GM23338 (cell line): ENCODE measurements at regions not wholly inside any gene's neighbourhood (a gene's known extent, or its start where the extent isn't known, plus 50 kb on each side); places are given as distances from the start of the nearest gene placed in this dataset.

Experiments used
- ATAC-seq: fragments of 200-7000 bp; cut with Tn5 transposase; 3 replicates; pipeline ENCODE4 v1.9.1; 2020
- DNase-seq: peaks from one replicate; pipeline ENCODE4 v3.0.0-alpha.2; 2015; ENCODE audit warnings: low spot score
- H2AFZ ChIP-seq: fragments of 200-600 bp; sonication (generic); 2 replicates; pipeline ENCODE4 v1.8.0; 2016; ENCODE audit warnings: antibody characterized with exemption, mild to moderate bottlenecking, moderate library complexity
- H3F3A ChIP-seq: fragments of 200-600 bp; sonication (generic); replicated peaks from 2 replicates; pipeline ENCODE4 v1.8.0; 2017; ENCODE audit warnings: antibody characterized with exemption, mixed run types, low read depth
- H3K27ac ChIP-seq: fragments of 200-600 bp; sonication (generic); 2 replicates; pipeline ENCODE4 v1.6.1; 2016; ENCODE audit warnings: low read depth
- H3K27me3 ChIP-seq: fragments of 200-600 bp; sonication (generic); 2 replicates; pipeline ENCODE4 v1.8.0; 2016; ENCODE audit warnings: mild to moderate bottlenecking, mixed run types, moderate library complexity; ENCODE audit not compliant: insufficient read depth
- H3K36me3 ChIP-seq: fragments of 200-600 bp; sonication (generic); 2 replicates; pipeline ENCODE4 v1.8.0; 2016; ENCODE audit warnings: mild to moderate bottlenecking; ENCODE audit not compliant: insufficient read depth
- H3K4me1 ChIP-seq: fragments of 200-600 bp; sonication (generic); 2 replicates; pipeline ENCODE4 v1.8.0; 2016; ENCODE audit warnings: mild to moderate bottlenecking, moderate library complexity; ENCODE audit not compliant: insufficient read depth
- H3K4me2 ChIP-seq: fragments of 200-600 bp; sonication (generic); 2 replicates; pipeline ENCODE4 v1.7.1; 2017; ENCODE audit warnings: mixed run types
- H3K4me3 ChIP-seq: fragments of 200-600 bp; sonication (generic); 2 replicates; pipeline ENCODE4 v1.6.1; 2016; ENCODE audit warnings: mixed run types
- H3K79me2 ChIP-seq: fragments of 200-600 bp; sonication (generic); replicated peaks from 2 replicates; pipeline ENCODE4 v1.8.0; 2017; ENCODE audit warnings: mild to moderate bottlenecking; ENCODE audit not compliant: insufficient read depth
- H3K9me2 ChIP-seq: fragments of 200-600 bp; sonication (generic); 2 replicates; pipeline ENCODE4 v1.8.0; 2017; ENCODE audit not compliant: insufficient read depth
- H4K20me1 ChIP-seq: fragments of 200-600 bp; sonication (generic); replicated peaks from 2 replicates; pipeline ENCODE4 v1.8.0; 2017; ENCODE audit warnings: mild to moderate bottlenecking; ENCODE audit not compliant: insufficient read depth
- H3K27ac Mint-ChIP-seq: 2 replicates; pipeline ENCODE4 v1.8.0; 2020; ENCODE audit warnings: inconsistent platforms, mild to moderate bottlenecking, moderate library complexity, mixed read lengths
- H3K27me3 Mint-ChIP-seq: 3 replicates; pipeline ENCODE4 v1.8.0; 2022; ENCODE audit warnings: low read depth, mild to moderate bottlenecking, moderate library complexity, mixed read lengths, inconsistent platforms; ENCODE audit not compliant: insufficient read depth, poor library complexity
- H3K36me3 Mint-ChIP-seq: 3 replicates; pipeline ENCODE4 v1.8.0; 2021; ENCODE audit warnings: low read depth, mild to moderate bottlenecking, inconsistent platforms, moderate library complexity, mixed read lengths
- H3K4me1 Mint-ChIP-seq: 3 replicates; pipeline ENCODE4 v1.8.0; 2020; ENCODE audit warnings: mild to moderate bottlenecking, inconsistent platforms, mixed read lengths
- H3K4me3 Mint-ChIP-seq: 3 replicates; pipeline ENCODE4 v1.8.0; 2021; ENCODE audit warnings: moderate library complexity, mild to moderate bottlenecking, inconsistent platforms, mixed read lengths
- H3K9me3 Mint-ChIP-seq: 3 replicates; pipeline ENCODE4 v1.8.0; 2020; ENCODE audit warnings: moderate library complexity, mild to moderate bottlenecking, inconsistent platforms, mixed read lengths
- ETS1 ChIP-seq: IDR thresholded peaks from 2 replicates; pipeline ENCODE4 v1.6.1; 2016; ENCODE audit warnings: antibody characterized with exemption
- EZH2phosphoT487 ChIP-seq: fragments of 200-600 bp; sonication (generic); IDR thresholded peaks from one replicate; pipeline ENCODE4 v1.8.1; 2018; ENCODE audit warnings: antibody characterized with exemption; ENCODE audit not compliant: unreplicated experiment
- JUNB ChIP-seq: IDR thresholded peaks from one replicate; pipeline ENCODE4 v1.6.1; 2016; ENCODE audit warnings: antibody characterized with exemption; ENCODE audit not compliant: unreplicated experiment
- NANOG ChIP-seq: IDR thresholded peaks from 2 replicates; pipeline ENCODE4 v1.6.1; 2016; ENCODE audit warnings: antibody characterized with exemption, borderline replicate concordance
- POLR2AphosphoS5 ChIP-seq: IDR thresholded peaks from 2 replicates; pipeline ENCODE4 v1.6.1; 2016; ENCODE audit warnings: antibody characterized with exemption, low read depth
- REST ChIP-seq: IDR thresholded peaks from one replicate; pipeline ENCODE4 v1.6.1; 2018; ENCODE audit warnings: antibody characterized with exemption; ENCODE audit not compliant: unreplicated experiment
- ZNF114 ChIP-seq: fragments of 250-450 bp; sonication (Bioruptor Pico); IDR thresholded peaks from 2 replicates; pipeline ENCODE4 v1.5.0; 2020; ENCODE audit warnings: mild to moderate bottlenecking, moderate library complexity
- ZNF331 ChIP-seq: fragments of 250-450 bp; sonication (Bioruptor Pico); IDR thresholded peaks from 2 replicates; pipeline ENCODE4 v1.5.0; 2020; ENCODE audit warnings: low read depth, mild to moderate bottlenecking, moderate library complexity
- TF ChIP-seq, protein P1 (sequence below): fragments of 250-450 bp; sonication (Bioruptor Pico); IDR thresholded peaks from 2 replicates; pipeline ENCODE4 v1.5.0; 2020; ENCODE audit warnings: mild to moderate bottlenecking, moderate library complexity
- TF ChIP-seq, protein P2 (sequence below), 2 experiments: fragments of 200-600 bp in 1 of 2; sonication (generic) in 1 of 2; conservative IDR thresholded peaks; 2 replicates each; pipeline versions ENCODE4 v1.5.1 to v1.6.1; 2016 to 2017; ENCODE audit warnings: antibody characterized with exemption in 2 of 2, low read depth in 2 of 2, mild to moderate bottlenecking in 2 of 2, moderate library complexity in 1 of 2

- TF ChIP-seq, protein P1, sequence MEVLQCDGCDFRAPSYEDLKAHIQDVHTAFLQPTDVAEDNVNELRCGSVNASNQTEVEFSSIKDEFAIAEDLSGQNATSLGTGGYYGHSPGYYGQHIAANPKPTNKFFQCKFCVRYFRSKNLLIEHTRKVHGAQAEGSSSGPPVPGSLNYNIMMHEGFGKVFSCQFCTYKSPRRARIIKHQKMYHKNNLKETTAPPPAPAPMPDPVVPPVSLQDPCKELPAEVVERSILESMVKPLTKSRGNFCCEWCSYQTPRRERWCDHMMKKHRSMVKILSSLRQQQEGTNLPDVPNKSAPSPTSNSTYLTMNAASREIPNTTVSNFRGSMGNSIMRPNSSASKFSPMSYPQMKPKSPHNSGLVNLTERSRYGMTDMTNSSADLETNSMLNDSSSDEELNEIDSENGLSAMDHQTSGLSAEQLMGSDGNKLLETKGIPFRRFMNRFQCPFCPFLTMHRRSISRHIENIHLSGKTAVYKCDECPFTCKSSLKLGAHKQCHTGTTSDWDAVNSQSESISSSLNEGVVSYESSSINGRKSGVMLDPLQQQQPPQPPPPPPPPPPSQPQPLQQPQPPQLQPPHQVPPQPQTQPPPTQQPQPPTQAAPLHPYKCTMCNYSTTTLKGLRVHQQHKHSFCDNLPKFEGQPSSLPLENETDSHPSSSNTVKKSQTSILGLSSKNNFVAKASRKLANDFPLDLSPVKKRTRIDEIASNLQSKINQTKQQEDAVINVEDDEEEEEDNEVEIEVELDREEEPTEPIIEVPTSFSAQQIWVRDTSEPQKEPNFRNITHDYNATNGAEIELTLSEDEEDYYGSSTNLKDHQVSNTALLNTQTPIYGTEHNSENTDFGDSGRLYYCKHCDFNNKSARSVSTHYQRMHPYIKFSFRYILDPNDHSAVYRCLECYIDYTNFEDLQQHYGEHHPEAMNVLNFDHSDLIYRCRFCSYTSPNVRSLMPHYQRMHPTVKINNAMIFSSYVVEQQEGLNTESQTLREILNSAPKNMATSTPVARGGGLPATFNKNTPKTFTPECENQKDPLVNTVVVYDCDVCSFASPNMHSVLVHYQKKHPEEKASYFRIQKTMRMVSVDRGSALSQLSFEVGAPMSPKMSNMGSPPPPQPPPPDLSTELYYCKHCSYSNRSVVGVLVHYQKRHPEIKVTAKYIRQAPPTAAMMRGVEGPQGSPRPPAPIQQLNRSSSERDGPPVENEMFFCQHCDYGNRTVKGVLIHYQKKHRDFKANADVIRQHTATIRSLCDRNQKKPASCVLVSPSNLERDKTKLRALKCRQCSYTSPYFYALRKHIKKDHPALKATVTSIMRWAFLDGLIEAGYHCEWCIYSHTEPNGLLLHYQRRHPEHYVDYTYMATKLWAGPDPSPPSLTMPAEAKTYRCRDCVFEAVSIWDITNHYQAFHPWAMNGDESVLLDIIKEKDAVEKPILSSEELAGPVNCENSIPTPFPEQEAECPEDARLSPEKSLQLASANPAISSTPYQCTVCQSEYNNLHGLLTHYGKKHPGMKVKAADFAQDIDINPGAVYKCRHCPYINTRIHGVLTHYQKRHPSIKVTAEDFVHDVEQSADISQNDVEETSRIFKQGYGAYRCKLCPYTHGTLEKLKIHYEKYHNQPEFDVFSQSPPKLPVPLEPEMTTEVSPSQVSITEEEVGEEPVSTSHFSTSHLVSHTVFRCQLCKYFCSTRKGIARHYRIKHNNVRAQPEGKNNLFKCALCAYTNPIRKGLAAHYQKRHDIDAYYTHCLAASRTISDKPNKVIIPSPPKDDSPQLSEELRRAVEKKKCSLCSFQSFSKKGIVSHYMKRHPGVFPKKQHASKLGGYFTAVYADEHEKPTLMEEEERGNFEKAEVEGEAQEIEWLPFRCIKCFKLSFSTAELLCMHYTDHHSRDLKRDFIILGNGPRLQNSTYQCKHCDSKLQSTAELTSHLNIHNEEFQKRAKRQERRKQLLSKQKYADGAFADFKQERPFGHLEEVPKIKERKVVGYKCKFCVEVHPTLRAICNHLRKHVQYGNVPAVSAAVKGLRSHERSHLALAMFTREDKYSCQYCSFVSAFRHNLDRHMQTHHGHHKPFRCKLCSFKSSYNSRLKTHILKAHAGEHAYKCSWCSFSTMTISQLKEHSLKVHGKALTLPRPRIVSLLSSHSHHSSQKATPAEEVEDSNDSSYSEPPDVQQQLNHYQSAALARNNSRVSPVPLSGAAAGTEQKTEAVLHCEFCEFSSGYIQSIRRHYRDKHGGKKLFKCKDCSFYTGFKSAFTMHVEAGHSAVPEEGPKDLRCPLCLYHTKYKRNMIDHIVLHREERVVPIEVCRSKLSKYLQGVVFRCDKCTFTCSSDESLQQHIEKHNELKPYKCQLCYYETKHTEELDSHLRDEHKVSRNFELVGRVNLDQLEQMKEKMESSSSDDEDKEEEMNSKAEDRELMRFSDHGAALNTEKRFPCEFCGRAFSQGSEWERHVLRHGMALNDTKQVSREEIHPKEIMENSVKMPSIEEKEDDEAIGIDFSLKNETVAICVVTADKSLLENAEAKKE: no peak
- no peak for TF ChIP-seq ZNF114 (CRISPR knock-in tag)
- TF ChIP-seq NANOG: no peak
- TF ChIP-seq ZNF331: no peak
Measured at GRCh38 chr7:25361387-25361786, 133.1 kb upstream of the NPVF start (continued).

DNA sequence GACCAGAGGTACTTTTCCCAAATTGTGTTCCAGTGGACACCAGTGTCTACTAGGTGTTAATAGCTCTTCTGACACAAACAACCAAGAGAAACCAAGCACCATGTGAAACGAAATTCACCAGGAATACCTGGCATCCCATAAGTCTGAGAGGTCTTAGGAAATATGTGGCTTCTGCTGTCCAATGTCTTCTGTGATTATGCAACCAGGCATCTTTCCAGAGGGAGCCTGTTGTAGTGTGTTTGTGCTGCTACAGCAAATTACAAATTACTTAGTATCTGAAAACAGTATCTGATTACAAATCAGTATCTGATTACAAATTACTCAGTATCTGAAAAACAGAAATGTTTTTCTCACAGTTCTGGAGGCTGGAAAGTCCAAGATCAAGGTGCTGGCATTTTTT is 133.6 kb upstream of the NPVF start:
- TF ChIP-seq ZNF114 (CRISPR knock-in tag) (no peak), NANOG (no peak), ETS1 (no peak), REST (no peak), POLR2AphosphoS5 (no peak), EZH2phosphoT487 (no peak), JUNB (no peak)
- TF ChIP-seq, protein P2, sequence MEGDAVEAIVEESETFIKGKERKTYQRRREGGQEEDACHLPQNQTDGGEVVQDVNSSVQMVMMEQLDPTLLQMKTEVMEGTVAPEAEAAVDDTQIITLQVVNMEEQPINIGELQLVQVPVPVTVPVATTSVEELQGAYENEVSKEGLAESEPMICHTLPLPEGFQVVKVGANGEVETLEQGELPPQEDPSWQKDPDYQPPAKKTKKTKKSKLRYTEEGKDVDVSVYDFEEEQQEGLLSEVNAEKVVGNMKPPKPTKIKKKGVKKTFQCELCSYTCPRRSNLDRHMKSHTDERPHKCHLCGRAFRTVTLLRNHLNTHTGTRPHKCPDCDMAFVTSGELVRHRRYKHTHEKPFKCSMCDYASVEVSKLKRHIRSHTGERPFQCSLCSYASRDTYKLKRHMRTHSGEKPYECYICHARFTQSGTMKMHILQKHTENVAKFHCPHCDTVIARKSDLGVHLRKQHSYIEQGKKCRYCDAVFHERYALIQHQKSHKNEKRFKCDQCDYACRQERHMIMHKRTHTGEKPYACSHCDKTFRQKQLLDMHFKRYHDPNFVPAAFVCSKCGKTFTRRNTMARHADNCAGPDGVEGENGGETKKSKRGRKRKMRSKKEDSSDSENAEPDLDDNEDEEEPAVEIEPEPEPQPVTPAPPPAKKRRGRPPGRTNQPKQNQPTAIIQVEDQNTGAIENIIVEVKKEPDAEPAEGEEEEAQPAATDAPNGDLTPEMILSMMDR (conservative IDR thresholded peaks at IDR 0.05; ENCODE audit: low read depth in 2 of 2): no peak
- H3K36me3 Mint-ChIP-seq: no peaks in the 10 kb centered on the region
- Histone ChIP-seq H3F3A (no peaks in the 10 kb centered on the region), H3K4me3 (no peak overlapping the region), H4K20me1 (no peaks in the 10 kb centered on the region), H3K36me3 (no peaks in the 10 kb centered on the region), H3K4me2 (no peak overlapping the region), H3K27ac (no peak overlapping the region), H3K79me2 (no peaks in the 10 kb centered on the region), H2AFZ (no peak overlapping the region), H3K9me2 (0 out of 2 replicates have a peak, but pooled peaks cover 7% of the 10 kb centered on the region), H3K27me3 (no peaks in the 10 kb centered on the region), H3K4me1 (peaks cover 5% of the 10 kb centered on the region; the same call in 1 of the 2 replicates)
- peaks cover 8% of the 10 kb centered on the region; the same call in 2 of the 3 replicates for H3K4me1 Mint-ChIP-seq
- no peak overlapping the region for H3K27ac Mint-ChIP-seq
- H3K9me3 Mint-ChIP-seq: no peaks in the 10 kb centered on the region
- H3K27me3 Mint-ChIP-seq: peaks cover 2% of the 10 kb centered on the region
- DNase-seq: no peak
- H3K4me3 Mint-ChIP-seq: no peak overlapping the region
- no peak for ATAC-seq
